H1 (cell line): ENCODE measurements at regions not wholly inside any gene's neighbourhood (a gene's known extent, or its start where the extent isn't known, plus 50 kb on each side); places are given as distances from the start of the nearest gene placed in this dataset.

ENCODE experiments used
- ASH2L ChIP-seq: fragments of 200-600, 300-600 bp; sonication (generic); IDR thresholded peaks from one replicate; pipeline ENCODE4 v1.7.1; 2017; ENCODE audit warnings: low read length
- CHD7 ChIP-seq: fragments of 300-600 bp; sonication (generic); IDR thresholded peaks from 2 replicates; pipeline ENCODE4 v1.7.1; 2012; ENCODE audit warnings: low read length, moderate library complexity, mild to moderate bottlenecking, inconsistent platforms; ENCODE audit not compliant: insufficient replicate concordance
- E2F6 ChIP-seq: IDR thresholded peaks from 2 replicates; pipeline ENCODE4 v1.6.1; 2012; ENCODE audit warnings: inconsistent platforms
- KDM5A ChIP-seq: fragments of 200-600 bp; IDR thresholded peaks from 2 replicates; pipeline ENCODE4 v1.7.1; 2012; ENCODE audit warnings: mild to moderate bottlenecking, low read length, inconsistent platforms, mixed read lengths
- RAD21 ChIP-seq, 2 experiments: IDR thresholded peaks in 1 of 2; conservative IDR thresholded peaks in 1 of 2; 2 replicates each; pipeline ENCODE4 v1.6.1; 2011; ENCODE audit warnings: low read depth in 2 of 2, low read length in 2 of 2, improper control_type of control experiment in 1 of 2, inconsistent platforms in 1 of 2, mild to moderate bottlenecking in 1 of 2, moderate library complexity in 1 of 2
- SAP30 ChIP-seq: fragments of 300-600 bp; sonication (generic); IDR thresholded peaks from 2 replicates; pipeline ENCODE4 v1.7.1; 2012; ENCODE audit warnings: low read length, moderate library complexity, mild to moderate bottlenecking, inconsistent platforms; ENCODE audit not compliant: insufficient read depth, insufficient replicate concordance
- SRF ChIP-seq: IDR thresholded peaks from 2 replicates; pipeline ENCODE4 v1.6.1; 2011; ENCODE audit warnings: mild to moderate bottlenecking, low read depth, low read length, moderate library complexity
- TEAD4 ChIP-seq: IDR thresholded peaks from 2 replicates; pipeline ENCODE4 v1.6.1; 2012; ENCODE audit warnings: low read depth, low read length, inconsistent platforms, mixed read lengths
- YY1 ChIP-seq: IDR thresholded peaks from 2 replicates; pipeline ENCODE4 v1.6.1; 2011; ENCODE audit warnings: low read depth, mild to moderate bottlenecking, low read length

GRCh38 chr3:28114893-28115292 lies 126.5 kb upstream of the CMC1 start (continued):
- no peak for TF ChIP-seq ASH2L
- no peak for TF ChIP-seq SAP30
- no peak for TF ChIP-seq E2F6
- TF ChIP-seq YY1, result no peak
- TF ChIP-seq KDM5A, result no peak
- TF ChIP-seq CHD7, result no peak
- TF ChIP-seq RAD21 (IDR thresholded peaks at IDR 0.05 in 1 of 2, conservative IDR thresholded peaks at IDR 0.05 in 1 of 2; ENCODE audit: low read depth in 2 of 2, low read length in 2 of 2), result no peak
- TF ChIP-seq SRF, result no peak
- TF ChIP-seq TEAD4, result no peak
